GM20000 (cell line): ENCODE measurements at regions not wholly inside any gene's neighbourhood (a gene's known extent, or its start where the extent isn't known, plus 50 kb on each side); places are given as distances from the start of the nearest gene placed in this dataset.

ENCODE experiments used
- DNase-seq: peaks from one replicate; pipeline ENCODE4 v3.0.0; 2012; ENCODE audit warnings: low spot score
- TF ChIP-seq, protein P1 (sequence below): IDR thresholded peaks from 2 replicates; pipeline ENCODE4 v1.5.1; 2012; ENCODE audit warnings: mild to moderate bottlenecking, control low read depth; ENCODE audit errors: extremely low read depth, missing control alignments

DNA sequence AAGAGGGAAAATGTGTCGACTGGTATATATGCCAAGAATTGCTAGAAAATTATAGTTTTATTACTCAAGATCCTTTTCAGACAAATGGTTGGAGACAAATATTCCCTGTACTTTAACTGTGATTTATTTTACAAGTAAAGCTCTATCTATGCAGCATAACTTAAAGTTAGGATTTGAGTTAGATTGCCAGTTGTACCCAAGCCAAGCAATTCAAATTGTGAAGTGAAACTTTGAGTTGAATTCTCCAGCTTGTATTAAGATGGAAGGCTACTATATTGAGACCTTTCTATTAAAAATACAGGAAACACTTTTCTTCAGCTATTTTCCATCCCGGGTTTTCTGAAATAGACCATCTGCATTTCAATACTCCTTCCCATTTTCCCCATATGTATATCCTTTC, 333.1 kb upstream of the RBMS3 start:
- TF ChIP-seq, protein P1, sequence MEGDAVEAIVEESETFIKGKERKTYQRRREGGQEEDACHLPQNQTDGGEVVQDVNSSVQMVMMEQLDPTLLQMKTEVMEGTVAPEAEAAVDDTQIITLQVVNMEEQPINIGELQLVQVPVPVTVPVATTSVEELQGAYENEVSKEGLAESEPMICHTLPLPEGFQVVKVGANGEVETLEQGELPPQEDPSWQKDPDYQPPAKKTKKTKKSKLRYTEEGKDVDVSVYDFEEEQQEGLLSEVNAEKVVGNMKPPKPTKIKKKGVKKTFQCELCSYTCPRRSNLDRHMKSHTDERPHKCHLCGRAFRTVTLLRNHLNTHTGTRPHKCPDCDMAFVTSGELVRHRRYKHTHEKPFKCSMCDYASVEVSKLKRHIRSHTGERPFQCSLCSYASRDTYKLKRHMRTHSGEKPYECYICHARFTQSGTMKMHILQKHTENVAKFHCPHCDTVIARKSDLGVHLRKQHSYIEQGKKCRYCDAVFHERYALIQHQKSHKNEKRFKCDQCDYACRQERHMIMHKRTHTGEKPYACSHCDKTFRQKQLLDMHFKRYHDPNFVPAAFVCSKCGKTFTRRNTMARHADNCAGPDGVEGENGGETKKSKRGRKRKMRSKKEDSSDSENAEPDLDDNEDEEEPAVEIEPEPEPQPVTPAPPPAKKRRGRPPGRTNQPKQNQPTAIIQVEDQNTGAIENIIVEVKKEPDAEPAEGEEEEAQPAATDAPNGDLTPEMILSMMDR = no peak
- no peak for DNase-seq

- TF ChIP-seq, protein P1 = no peak
- DNase-seq = no peak
These were observed 332.2 kb upstream of the RBMS3 start for GRCh38 chr3:28948685-28949084.

DNA sequence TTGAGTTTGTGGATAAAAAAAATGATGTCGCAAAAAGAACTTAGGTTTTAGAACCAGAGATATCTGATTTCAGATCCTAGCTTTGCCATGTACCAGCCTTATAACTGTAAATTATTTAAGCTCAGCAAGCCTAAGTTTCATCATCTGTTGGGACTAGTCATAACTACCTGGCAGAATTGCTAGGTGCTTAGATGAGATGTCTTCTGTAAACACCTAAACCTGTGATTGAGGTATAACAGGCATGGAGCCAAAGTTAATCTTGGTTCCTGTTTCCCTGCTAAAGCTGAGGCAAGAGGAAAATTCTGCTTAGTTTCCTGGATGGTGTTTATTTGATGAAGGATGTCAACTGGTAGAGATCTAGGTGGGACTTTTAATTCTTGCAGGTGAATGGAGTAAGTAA, 331.3 kb upstream of the RBMS3 start:
- no peak for DNase-seq

DNA sequence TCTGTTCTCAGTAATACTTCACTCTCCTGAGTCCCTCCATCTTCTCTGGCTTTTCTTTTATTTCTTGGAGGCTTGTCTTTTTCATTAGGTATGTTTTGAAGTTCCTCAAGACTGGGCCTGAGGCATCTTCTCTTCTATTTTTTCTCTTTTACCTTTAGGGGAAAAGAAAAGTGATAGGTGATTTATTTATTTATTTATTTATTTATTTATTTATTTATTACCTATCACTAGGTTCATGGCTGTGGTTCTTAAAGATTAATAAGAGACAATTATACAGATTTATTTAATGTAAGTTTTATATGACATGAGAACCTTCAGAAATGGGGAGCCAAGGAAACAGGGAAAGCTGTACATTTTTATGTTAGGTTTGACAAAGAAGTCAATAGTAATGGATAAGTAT, 330.3 kb upstream of the RBMS3 start:
- TF ChIP-seq, protein P1 = no peak
- no peak for DNase-seq

More for the DNA sequence above, 331.3 kb upstream of the RBMS3 start:
- TF ChIP-seq, protein P1 = no peak

DNA sequence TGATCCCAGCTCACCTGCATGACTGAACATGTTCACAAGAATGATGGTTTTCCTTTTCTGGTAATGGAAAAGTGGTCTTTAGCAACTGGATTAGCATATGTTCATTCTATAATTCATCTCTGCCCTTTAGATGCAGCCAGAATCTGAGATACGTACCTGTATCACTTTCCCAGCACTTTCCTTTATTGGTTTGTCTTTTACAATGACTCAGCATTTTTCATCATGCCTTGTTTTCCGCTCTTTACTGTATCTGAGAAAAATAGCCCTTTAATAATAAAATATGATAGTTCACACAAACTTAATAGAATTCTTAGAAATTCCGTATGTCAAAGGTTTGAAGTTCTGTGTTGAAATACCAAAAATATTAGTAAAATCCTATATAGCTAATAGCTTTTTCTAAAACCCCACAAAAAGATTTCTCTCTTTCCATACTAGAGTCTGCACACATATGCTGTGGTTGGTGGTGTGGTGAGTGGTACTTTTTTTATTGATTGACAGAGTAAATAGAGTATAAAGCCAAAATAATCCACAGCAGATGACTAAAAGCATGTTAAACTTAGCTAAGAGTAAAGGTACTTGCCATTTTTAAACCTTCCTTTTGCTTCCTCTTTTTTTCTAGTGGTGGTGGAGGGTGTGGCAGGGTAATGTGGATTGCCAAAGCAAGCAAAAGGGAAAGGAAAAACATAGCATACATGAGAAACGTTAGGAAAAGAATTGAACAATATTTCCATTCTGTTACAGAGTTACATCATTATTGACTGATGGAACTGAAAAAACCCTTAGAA, 328.9 kb upstream of the RBMS3 start:
- DNase-seq = no peak
- TF ChIP-seq, protein P1 = no peak

- TF ChIP-seq, protein P1 = no peak
- no peak for DNase-seq
These were observed 322.2 kb upstream of the RBMS3 start for GRCh38 chr3:28958656-28959055.

DNA sequence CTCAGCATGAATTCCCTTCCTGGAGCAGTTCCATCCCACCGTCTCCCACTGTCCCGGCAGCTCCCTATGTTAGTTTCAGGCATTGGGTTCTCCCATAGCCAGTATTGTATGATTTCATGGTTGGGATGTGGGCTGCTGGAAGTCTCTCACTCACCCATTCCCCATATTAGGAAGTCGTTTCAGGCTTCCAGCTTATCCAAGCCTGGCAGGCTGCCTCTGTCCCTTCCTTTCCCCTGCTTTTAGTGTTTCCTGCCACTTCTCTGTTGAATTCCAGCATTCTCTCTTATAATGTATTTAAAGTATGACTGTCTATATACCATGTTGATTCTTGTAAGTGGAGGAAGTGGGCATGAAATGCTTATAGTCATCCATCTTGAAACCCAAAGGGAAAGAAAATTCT, 309.7 kb upstream of the RBMS3 start:
- TF ChIP-seq, protein P1 = no peak

More for the DNA sequence above, 309.7 kb upstream of the RBMS3 start:
- DNase-seq = no peak
